HUES64 (cell line): ENCODE measurements at regions not wholly inside any gene's neighbourhood (a gene's known extent, or its start where the extent isn't known, plus 50 kb on each side); places are given as distances from the start of the nearest gene placed in this dataset.

ENCODE experiments used
- H3K27ac ChIP-seq: 2 replicates; pipeline ENCODE4 v1.7.0; 2013; ENCODE audit warnings: low read depth, low read length, inconsistent platforms
- H3K27me3 ChIP-seq: 2 replicates; pipeline ENCODE4 v1.6.1; 2013; ENCODE audit warnings: mild to moderate bottlenecking, low read length; ENCODE audit not compliant: insufficient read depth
- H3K36me3 ChIP-seq: 2 replicates; pipeline ENCODE4 v1.6.1; 2013; ENCODE audit warnings: mild to moderate bottlenecking, low read length; ENCODE audit not compliant: insufficient read depth
- H3K4me1 ChIP-seq: 2 replicates; pipeline ENCODE4 v1.6.1; 2013; ENCODE audit warnings: mild to moderate bottlenecking, low read length, moderate library complexity; ENCODE audit not compliant: insufficient read depth
- H3K4me3 ChIP-seq: 2 replicates; pipeline ENCODE4 v1.5.1; 2013; ENCODE audit warnings: mild to moderate bottlenecking, low read length, moderate library complexity
- H3K9ac ChIP-seq: 2 replicates; pipeline ENCODE4 v1.6.1; 2013; ENCODE audit warnings: mild to moderate bottlenecking, low read depth, low read length
- H3K9me3 ChIP-seq: 2 replicates; pipeline ENCODE4 v1.6.1; 2013; ENCODE audit warnings: low read depth, low read length; ENCODE audit not compliant: insufficient read depth
- WGBS: fragments of 150-250, 120-280 bp; methylation state at CpG from one replicate; pipeline ENCODE4 v1.1.7; 2013; ENCODE audit warnings: missing lambda C conversion rate; 5-methylcytosine and 5-hydroxymethylcytosine counted together

DNA sequence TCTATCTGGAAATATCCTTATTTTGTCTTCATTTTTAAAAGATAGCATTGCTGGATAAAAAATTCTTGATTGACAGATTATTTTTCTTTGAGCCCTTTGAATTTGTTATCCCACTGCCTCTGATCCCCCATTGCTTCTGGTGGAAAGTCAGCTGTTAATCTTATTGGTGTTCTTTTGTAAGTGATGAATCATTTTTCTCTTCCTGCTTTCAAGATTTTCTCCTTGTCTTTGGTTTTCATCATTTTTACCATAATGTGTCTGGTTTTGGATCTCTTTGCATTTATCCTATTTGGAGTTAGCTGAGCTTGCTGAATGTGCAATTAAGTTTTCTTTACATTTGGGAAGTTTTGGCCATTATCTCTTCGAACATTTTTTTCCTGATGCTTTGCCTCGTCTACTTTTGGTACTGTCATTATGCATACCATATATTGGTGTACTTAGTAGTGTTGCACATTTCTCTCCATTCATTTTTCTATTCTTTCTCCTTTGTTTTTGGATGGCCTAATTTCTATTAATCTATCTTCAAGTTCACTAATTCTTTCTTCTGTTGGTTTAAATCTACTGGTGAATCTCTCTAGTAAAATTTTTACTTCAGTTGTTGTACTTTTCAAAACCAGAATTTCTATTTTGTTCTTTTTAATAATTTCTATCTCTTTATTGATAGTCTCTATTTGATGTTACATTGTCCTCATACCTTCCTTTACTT, 440.0 kb upstream of the PROK2 start:
- 100% methylated on average over 2 of the region's 2 CpGs for WGBS
- Histone ChIP-seq H3K4me1 (no peaks in the 10 kb centered on the region), H3K4me3 (no peak overlapping the region), H3K9me3 (peaks cover 28% of the 10 kb centered on the region), H3K9ac (no peak overlapping the region), H3K27me3 (no peaks in the 10 kb centered on the region), H3K27ac (no peak overlapping the region), H3K36me3 (no peaks in the 10 kb centered on the region)

DNA sequence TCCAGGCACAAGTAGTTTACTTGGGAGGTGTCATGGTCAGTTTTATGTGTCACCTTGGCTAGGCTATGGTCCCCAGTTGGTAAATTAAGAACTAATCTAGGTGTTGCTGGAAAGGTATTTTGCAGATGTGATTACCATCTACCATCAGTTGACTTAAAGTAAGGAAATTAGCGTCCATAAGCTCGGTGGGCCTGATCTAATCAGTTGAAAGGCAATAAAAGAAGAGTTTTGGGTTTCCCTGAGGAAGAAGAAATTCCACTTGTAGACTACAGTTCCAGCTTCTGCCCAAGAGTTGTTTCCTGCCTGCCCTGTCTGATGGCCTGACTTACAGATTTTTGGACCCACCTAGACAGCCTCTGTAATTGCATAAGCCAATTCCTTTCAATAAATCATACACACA, 438.7 kb upstream of the PROK2 start:
- no peaks in the 10 kb centered on the region for H3K27me3 ChIP-seq
- H3K4me1 ChIP-seq = no peaks in the 10 kb centered on the region
- no peaks in the 10 kb centered on the region for H3K36me3 ChIP-seq
- WGBS = 96% methylated on average over 2 of the region's 2 CpGs
- no peak overlapping the region for H3K4me3 ChIP-seq
- H3K9me3 ChIP-seq = peaks cover 28% of the 10 kb centered on the region
- H3K27ac ChIP-seq = no peak overlapping the region
- H3K9ac ChIP-seq = no peak overlapping the region

DNA sequence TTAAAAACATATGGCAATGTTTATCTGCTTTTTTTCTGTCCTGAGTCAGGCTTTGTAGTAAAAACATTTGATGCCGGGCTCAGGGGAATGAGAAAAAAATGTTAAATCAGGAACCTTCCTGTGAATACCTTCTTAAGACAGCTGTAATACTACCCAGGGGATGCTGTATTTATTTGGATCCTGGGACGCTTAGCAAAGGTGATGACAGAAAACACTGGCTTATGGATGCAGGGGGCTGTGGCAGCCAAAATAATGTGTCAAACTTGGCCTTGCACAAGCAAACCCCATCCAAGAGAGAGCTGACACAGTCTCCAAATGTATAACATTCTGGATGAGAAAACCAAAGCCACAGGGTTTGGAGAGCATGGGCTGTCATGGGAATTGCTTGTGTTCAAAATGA, 438.2 kb upstream of the PROK2 start:
- no peak overlapping the region for H3K27ac ChIP-seq
- no peak overlapping the region for H3K9ac ChIP-seq
- H3K27me3 ChIP-seq = no peaks in the 10 kb centered on the region
- no peaks in the 10 kb centered on the region for H3K36me3 ChIP-seq
- WGBS = 93% methylated on average over 2 of the region's 2 CpGs
- H3K9me3 ChIP-seq = peaks cover 28% of the 10 kb centered on the region
- H3K4me1 ChIP-seq = no peaks in the 10 kb centered on the region
- no peak overlapping the region for H3K4me3 ChIP-seq

DNA sequence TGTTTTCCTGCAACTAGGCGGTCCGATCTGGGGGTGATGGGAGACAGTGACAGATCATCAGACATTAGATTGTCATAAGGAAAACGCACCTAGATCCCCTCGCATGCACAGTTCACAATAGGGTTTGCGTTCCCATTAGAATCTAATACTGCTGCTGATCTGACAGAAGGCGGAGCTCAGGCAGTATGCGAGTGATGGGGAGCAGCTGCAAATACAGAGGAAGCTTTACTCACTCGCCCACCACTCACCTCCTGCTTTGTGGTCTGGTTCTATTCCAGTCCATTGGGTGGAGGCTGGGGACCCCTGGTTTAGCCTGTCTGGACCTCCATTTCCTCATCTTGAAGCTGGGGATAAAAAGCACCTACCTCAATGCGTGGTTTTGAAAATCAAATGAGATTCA, 437.5 kb upstream of the PROK2 start:
- Histone ChIP-seq H3K9me3 (peaks cover 28% of the 10 kb centered on the region), H3K36me3 (no peaks in the 10 kb centered on the region), H3K4me1 (no peaks in the 10 kb centered on the region), H3K27ac (no peak overlapping the region), H3K27me3 (no peaks in the 10 kb centered on the region), H3K9ac (no peak overlapping the region), H3K4me3 (no peak overlapping the region)
- WGBS = 93% methylated on average over 9 of the region's 9 CpGs

DNA sequence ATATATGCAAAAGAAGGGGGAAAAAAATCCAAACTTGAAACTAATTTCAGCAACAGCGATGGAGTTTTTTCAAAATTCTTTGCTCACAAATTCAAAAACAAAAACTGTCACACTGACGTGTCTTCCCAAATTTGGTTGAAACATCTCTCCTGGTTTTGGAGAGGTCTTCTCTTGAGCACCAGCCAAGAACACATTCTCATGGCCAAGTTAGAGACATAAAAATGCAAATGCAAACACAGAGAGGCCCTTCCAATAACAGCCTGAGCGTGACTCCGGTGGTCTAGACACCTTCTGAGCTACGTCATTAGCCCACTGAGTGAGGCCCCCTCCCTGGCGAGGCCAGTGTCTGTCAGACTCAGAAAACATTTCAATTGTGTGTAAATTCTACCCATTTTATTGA, 436.0 kb upstream of the PROK2 start:
- Histone ChIP-seq H3K36me3 (no peaks in the 10 kb centered on the region), H3K4me3 (no peak overlapping the region), H3K9me3 (peaks cover 24% of the 10 kb centered on the region), H3K9ac (no peak overlapping the region), H3K4me1 (no peaks in the 10 kb centered on the region), H3K27ac (no peak overlapping the region), H3K27me3 (no peaks in the 10 kb centered on the region)
- WGBS = 90% methylated on average over 6 of the region's 6 CpGs

DNA sequence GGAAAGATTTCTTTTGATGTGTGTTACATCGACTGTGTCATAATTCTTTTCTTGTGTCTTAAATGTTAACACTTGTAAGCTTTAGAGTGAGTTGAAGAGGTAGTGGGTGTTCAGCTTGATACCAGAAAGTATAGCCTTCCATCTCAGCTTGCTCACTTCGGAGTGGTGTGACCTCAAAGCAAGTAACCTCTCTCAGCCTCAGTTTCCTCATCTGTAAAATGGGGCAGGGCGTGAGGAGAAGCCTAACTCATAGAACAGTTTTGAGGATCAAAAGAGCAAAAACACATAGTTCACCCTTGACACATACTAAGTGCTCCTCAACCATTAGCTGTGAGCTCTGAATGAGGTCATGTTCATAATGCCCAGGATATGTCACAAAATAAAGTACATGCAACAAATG, 434.8 kb upstream of the PROK2 start:
- no peak overlapping the region for H3K9ac ChIP-seq
- 97% methylated on average over 3 of the region's 3 CpGs for WGBS
- H3K36me3 ChIP-seq = no peaks in the 10 kb centered on the region
- H3K27me3 ChIP-seq = no peaks in the 10 kb centered on the region
- no peaks in the 10 kb centered on the region for H3K4me1 ChIP-seq
- H3K9me3 ChIP-seq = peaks cover 12% of the 10 kb centered on the region
- no peak overlapping the region for H3K27ac ChIP-seq
- H3K4me3 ChIP-seq = no peak overlapping the region

DNA sequence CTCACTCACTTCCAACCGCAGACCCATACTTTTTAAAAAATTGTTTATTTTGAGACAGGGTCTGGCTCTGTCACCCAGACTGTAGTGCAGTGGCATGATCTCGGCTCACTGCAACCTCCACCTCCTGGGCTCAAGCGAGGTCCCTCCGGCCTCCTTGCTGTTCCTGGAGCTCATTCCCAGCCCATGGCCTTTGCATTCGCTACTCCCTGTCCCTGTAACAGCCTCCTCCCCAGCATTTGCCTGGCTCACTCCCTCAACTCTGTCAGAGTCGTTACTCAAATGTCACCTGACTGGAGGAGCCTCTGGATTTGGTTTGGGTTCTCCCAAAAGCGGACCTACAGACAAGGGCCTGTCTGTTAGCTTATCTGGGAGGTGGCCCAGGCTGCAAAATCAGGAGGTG, 432.6 kb upstream of the PROK2 start:
- no peaks in the 10 kb centered on the region for H3K27me3 ChIP-seq
- H3K36me3 ChIP-seq = no peaks in the 10 kb centered on the region
- H3K9me3 ChIP-seq = no peaks in the 10 kb centered on the region
- H3K27ac ChIP-seq = no peak overlapping the region
- WGBS = 89% methylated on average over 7 of the region's 7 CpGs
- H3K9ac ChIP-seq = no peak overlapping the region
- H3K4me3 ChIP-seq = no peak overlapping the region
- H3K4me1 ChIP-seq = no peaks in the 10 kb centered on the region

DNA sequence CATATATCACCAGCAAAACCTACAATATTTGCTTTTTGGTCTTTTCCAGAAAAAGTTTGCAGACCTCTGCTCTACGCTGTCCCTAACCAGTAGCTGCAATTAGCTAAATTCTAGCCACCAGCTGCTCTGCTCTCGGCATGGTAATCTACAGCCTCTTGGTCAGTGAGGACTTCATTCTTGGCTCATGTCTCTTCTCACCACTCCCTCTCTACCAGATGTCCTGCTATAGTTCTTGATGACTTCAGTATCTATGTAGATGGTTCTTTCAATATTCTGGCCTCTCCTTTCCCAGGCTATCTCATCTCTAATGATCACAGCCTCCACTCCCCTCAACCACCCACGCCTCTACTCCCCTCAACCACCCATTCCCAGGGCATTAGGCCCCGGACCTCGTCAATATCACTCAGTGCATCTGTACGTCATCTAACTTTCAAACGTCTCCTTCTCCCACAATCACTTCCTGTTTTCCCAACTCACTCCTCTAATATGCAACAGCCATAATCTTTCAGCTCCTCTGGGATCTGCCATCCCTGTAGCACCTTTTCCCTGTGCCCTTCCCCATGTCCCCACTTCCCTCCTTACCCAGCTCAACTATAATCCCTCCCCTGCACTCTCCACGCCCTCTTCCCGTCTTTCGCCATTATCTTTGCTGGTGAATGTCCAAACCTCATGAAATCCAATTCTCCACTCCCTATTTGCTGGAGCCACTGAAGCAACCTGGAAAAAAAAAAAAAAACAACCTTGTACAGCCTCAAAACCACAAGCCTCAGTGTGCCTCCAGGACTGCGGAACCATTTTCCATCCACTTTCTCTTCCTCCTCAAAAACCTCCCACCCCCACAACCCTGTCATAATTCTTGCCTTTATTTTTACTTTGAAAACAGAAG, 429.4 kb upstream of the PROK2 start:
- no peak overlapping the region for H3K4me3 ChIP-seq
- no peaks in the 10 kb centered on the region for H3K9me3 ChIP-seq
- 92% methylated on average over 11 of the region's 11 CpGs for WGBS
- H3K36me3 ChIP-seq = no peaks in the 10 kb centered on the region
- H3K4me1 ChIP-seq = no peaks in the 10 kb centered on the region
- no peak overlapping the region for H3K27ac ChIP-seq
- no peaks in the 10 kb centered on the region for H3K27me3 ChIP-seq
- H3K9ac ChIP-seq = no peak overlapping the region

DNA sequence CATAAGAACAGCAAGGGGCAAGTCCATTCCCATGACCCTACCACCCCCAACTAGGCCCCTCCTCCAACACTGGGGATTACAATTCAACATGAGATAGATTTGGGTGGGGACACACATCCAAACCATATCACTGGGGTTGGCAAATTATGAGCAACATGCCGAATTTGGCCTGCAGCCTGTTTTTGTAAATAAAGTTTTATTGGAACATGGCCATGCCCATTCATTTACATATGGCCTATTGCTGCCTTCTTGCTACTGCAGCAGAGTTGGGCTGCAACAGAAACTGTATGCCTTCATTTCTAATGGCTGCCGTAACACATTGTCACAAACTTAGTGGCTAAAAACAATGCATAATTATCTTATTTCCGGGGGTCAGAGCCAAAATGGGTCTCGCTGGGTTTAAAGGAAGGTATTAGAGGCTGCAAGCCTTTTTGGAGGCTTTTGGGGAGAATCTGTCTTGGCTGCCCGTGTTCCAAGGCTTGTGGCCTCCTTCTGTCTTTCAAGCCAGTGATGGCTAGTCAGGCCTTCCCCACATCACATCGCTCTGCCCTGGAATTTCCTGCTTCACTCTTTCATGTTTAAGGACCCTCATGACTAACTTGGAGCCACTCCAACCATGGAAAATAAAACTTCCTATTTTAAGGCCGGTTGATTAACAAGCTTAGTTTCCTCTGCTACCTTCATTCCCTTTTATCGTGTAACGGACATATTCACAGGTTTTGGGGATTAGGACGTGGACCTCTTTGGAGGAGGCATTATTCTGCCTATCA, 428.5 kb upstream of the PROK2 start:
- Histone ChIP-seq H3K9ac (no peak overlapping the region), H3K36me3 (no peaks in the 10 kb centered on the region), H3K4me1 (no peaks in the 10 kb centered on the region), H3K4me3 (no peak overlapping the region), H3K27ac (no peak overlapping the region), H3K9me3 (no peaks in the 10 kb centered on the region), H3K27me3 (no peaks in the 10 kb centered on the region)
- WGBS = 97% methylated on average over 10 of the region's 10 CpGs

DNA sequence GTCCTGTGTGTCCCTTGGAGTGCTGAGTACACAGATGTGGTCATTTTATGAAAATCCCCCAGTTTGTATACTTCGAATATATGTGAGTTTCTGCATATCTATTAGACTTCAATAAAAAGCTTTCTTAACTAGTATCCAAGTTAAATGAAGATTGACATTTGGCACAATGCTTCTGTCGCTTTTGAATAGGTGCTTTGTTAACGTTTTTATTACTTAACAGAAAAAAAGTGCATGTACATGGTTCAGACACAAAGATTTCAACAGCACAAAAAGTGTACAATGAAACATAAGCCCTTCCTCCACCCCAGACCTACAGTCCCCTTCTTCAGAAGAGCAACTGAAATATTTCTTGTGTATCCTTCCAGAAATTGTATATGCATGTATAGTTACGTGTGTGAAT, 427.4 kb upstream of the PROK2 start:
- H3K27ac ChIP-seq = no peak overlapping the region
- H3K27me3 ChIP-seq = no peaks in the 10 kb centered on the region
- no peak overlapping the region for H3K9ac ChIP-seq

DNA sequence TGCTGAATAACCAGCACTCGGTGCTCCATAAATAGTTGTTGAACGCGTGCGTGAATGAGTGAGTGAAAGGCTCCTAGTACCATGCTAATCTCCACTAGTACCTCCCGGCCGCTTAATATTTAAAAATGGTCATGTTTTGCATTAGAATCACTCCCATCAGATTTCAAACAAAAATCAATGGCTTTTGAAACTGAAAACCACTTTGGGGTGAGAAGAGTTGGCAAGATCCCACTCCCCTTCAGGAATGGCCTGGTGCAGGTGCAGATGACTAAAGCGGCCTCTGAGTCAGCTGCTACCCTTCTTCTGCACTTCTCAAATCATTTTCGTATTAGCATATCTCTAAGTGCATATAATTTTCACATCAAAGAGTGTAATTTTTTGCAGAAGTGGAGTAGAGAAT, 425.3 kb upstream of the PROK2 start:
- Histone ChIP-seq H3K36me3 (no peaks in the 10 kb centered on the region), H3K9me3 (no peaks in the 10 kb centered on the region), H3K27me3 (no peaks in the 10 kb centered on the region), H3K9ac (no peak overlapping the region), H3K27ac (no peak overlapping the region), H3K4me3 (no peak overlapping the region), H3K4me1 (no peaks in the 10 kb centered on the region)
- 83% methylated on average over 7 of the region's 8 CpGs for WGBS

More for the DNA sequence above, 427.4 kb upstream of the PROK2 start:
- Histone ChIP-seq H3K36me3 (no peaks in the 10 kb centered on the region), H3K4me3 (no peak overlapping the region), H3K9me3 (no peaks in the 10 kb centered on the region), H3K4me1 (no peaks in the 10 kb centered on the region)
- WGBS = 100% methylated on average over 2 of the region's 4 CpGs
